MG63 (cell line): ENCODE measurements at regions not wholly inside any gene's neighbourhood (a gene's known extent, or its start where the extent isn't known, plus 50 kb on each side); places are given as distances from the start of the nearest gene placed in this dataset.
A peak's percentile ranks its signal among the peaks of the same experiment; 100 is the strongest.

Source experiments
- DNase-seq: peaks from one replicate; pipeline ENCODE4 v3.0.0-alpha.2; 2020
- H3K27me3 ChIP-seq: fragments of 250-450 bp; sonication (Bioruptor Pico); 2 replicates; pipeline ENCODE4 v1.5.1; 2020; ENCODE audit warnings: mild to moderate bottlenecking, moderate library complexity
- H3K36me3 ChIP-seq: fragments of 250-450 bp; sonication (Bioruptor Pico); 2 replicates; pipeline ENCODE4 v1.5.1; 2020; ENCODE audit warnings: mild to moderate bottlenecking, moderate library complexity
- H3K4me3 ChIP-seq: fragments of 250-450 bp; sonication (Bioruptor Pico); 2 replicates; pipeline ENCODE4 v1.5.1; 2020; ENCODE audit warnings: mild to moderate bottlenecking, moderate library complexity
- H3K9me3 ChIP-seq: fragments of 250-450 bp; sonication (Bioruptor Pico); 2 replicates; pipeline ENCODE4 v1.5.1; 2020; ENCODE audit warnings: mild to moderate bottlenecking, moderate library complexity

- no peaks in the 10 kb centered on the region for H3K9me3 ChIP-seq
- no peaks in the 10 kb centered on the region for H3K27me3 ChIP-seq
- H3K36me3 ChIP-seq: no peaks in the 10 kb centered on the region
- H3K4me3 ChIP-seq: no peak overlapping the region
- no peak for DNase-seq
Observed at GRCh38 chr1:196105901-196106300, 502.3 kb downstream of the KCNT2 start.

- Histone ChIP-seq H3K4me3 (no peak overlapping the region), H3K36me3 (no peaks in the 10 kb centered on the region), H3K27me3 (no peaks in the 10 kb centered on the region), H3K9me3 (no peaks in the 10 kb centered on the region)
- DNase-seq: no peak
Observed at GRCh38 chr1:196102826-196103225, 505.4 kb downstream of the KCNT2 start.

GRCh38 chr1:196098000-196098399, 510.2 kb downstream of the KCNT2 start:
- H3K27me3 ChIP-seq: no peaks in the 10 kb centered on the region

GRCh38 chr1:196094821-196095220, 513.4 kb downstream of the KCNT2 start:
- no peak for DNase-seq

More at GRCh38 chr1:196098000-196098399, 510.2 kb downstream of the KCNT2 start:
- Histone ChIP-seq H3K36me3 (no peaks in the 10 kb centered on the region), H3K9me3 (no peaks in the 10 kb centered on the region), H3K4me3 (no peak overlapping the region)
- no peak for DNase-seq

GRCh38 chr1:196091397-196092135, 516.7 kb downstream of the KCNT2 start:
- no peaks in the 10 kb centered on the region for H3K27me3 ChIP-seq
- H3K36me3 ChIP-seq: no peaks in the 10 kb centered on the region
- H3K4me3 ChIP-seq: no peak overlapping the region
- H3K9me3 ChIP-seq: no peaks in the 10 kb centered on the region
- no peak for DNase-seq

More at GRCh38 chr1:196094821-196095220, 513.4 kb downstream of the KCNT2 start:
- Histone ChIP-seq H3K4me3 (no peak overlapping the region), H3K9me3 (no peaks in the 10 kb centered on the region), H3K36me3 (no peaks in the 10 kb centered on the region), H3K27me3 (no peaks in the 10 kb centered on the region)

GRCh38 chr1:196090226-196090625, 518.0 kb downstream of the KCNT2 start:
- DNase-seq: no peak
- H3K9me3 ChIP-seq: no peaks in the 10 kb centered on the region
- no peaks in the 10 kb centered on the region for H3K27me3 ChIP-seq
- H3K4me3 ChIP-seq: no peak overlapping the region
- H3K36me3 ChIP-seq: no peaks in the 10 kb centered on the region

GRCh38 chr1:196088541-196088940, 519.7 kb downstream of the KCNT2 start:
- no peaks in the 10 kb centered on the region for H3K27me3 ChIP-seq
- no peaks in the 10 kb centered on the region for H3K9me3 ChIP-seq
- no peaks in the 10 kb centered on the region for H3K36me3 ChIP-seq
- H3K4me3 ChIP-seq: no peak overlapping the region
- DNase-seq: no peak

GRCh38 chr1:196078691-196079090, 529.5 kb downstream of the KCNT2 start:
- no peaks in the 10 kb centered on the region for H3K36me3 ChIP-seq
- H3K9me3 ChIP-seq: no peaks in the 10 kb centered on the region
- no peak overlapping the region for H3K4me3 ChIP-seq
- H3K27me3 ChIP-seq: no peaks in the 10 kb centered on the region
- no peak for DNase-seq

- DNase-seq: no peak
- Histone ChIP-seq H3K27me3 (no peaks in the 10 kb centered on the region), H3K9me3 (no peaks in the 10 kb centered on the region), H3K36me3 (no peaks in the 10 kb centered on the region), H3K4me3 (no peak overlapping the region)
Observed at GRCh38 chr1:196075621-196076020, 532.6 kb downstream of the KCNT2 start.

- Histone ChIP-seq H3K36me3 (no peaks in the 10 kb centered on the region), H3K27me3 (no peaks in the 10 kb centered on the region), H3K4me3 (no peak overlapping the region), H3K9me3 (no peaks in the 10 kb centered on the region)
- no peak for DNase-seq
Observed at GRCh38 chr1:196074182-196074581, 534.1 kb downstream of the KCNT2 start.

GRCh38 chr1:196071447-196071846, 536.8 kb downstream of the KCNT2 start:
- no peaks in the 10 kb centered on the region for H3K9me3 ChIP-seq
- no peak overlapping the region for H3K4me3 ChIP-seq
- H3K27me3 ChIP-seq: no peaks in the 10 kb centered on the region
- DNase-seq: no peak
- no peaks in the 10 kb centered on the region for H3K36me3 ChIP-seq

GRCh38 chr1:196070940-196071339, 537.3 kb downstream of the KCNT2 start:
- Histone ChIP-seq H3K27me3 (no peaks in the 10 kb centered on the region), H3K9me3 (no peaks in the 10 kb centered on the region), H3K4me3 (no peak overlapping the region), H3K36me3 (no peaks in the 10 kb centered on the region)
- no peak for DNase-seq

- H3K36me3 ChIP-seq: no peaks in the 10 kb centered on the region
- no peaks in the 10 kb centered on the region for H3K27me3 ChIP-seq
- H3K9me3 ChIP-seq: no peaks in the 10 kb centered on the region
- no peak for DNase-seq
- no peak overlapping the region for H3K4me3 ChIP-seq
Observed at GRCh38 chr1:196063952-196064351, 544.3 kb downstream of the KCNT2 start.

GRCh38 chr1:196063294-196063693, 544.9 kb downstream of the KCNT2 start:
- no peak for DNase-seq
- no peaks in the 10 kb centered on the region for H3K27me3 ChIP-seq
- H3K36me3 ChIP-seq: no peaks in the 10 kb centered on the region
- no peaks in the 10 kb centered on the region for H3K9me3 ChIP-seq
- H3K4me3 ChIP-seq: no peak overlapping the region

GRCh38 chr1:196060539-196060938, 547.7 kb downstream of the KCNT2 start:
- no peak for DNase-seq
- no peaks in the 10 kb centered on the region for H3K9me3 ChIP-seq
- H3K36me3 ChIP-seq: no peaks in the 10 kb centered on the region
- no peak overlapping the region for H3K4me3 ChIP-seq
- no peaks in the 10 kb centered on the region for H3K27me3 ChIP-seq

GRCh38 chr1:196059210-196059609, 549.0 kb downstream of the KCNT2 start:
- no peak for DNase-seq
- H3K27me3 ChIP-seq: no peaks in the 10 kb centered on the region
- no peaks in the 10 kb centered on the region for H3K9me3 ChIP-seq
- no peak overlapping the region for H3K4me3 ChIP-seq
- H3K36me3 ChIP-seq: no peaks in the 10 kb centered on the region

- no peaks in the 10 kb centered on the region for H3K36me3 ChIP-seq
- H3K4me3 ChIP-seq: no peak overlapping the region
- DNase-seq: peak; percentile 6
- H3K27me3 ChIP-seq: no peaks in the 10 kb centered on the region
- H3K9me3 ChIP-seq: no peaks in the 10 kb centered on the region
Observed at GRCh38 chr1:196056966-196057365, 551.3 kb downstream of the KCNT2 start.

GRCh38 chr1:196049407-196049806, 558.8 kb downstream of the KCNT2 start:
- Histone ChIP-seq H3K36me3 (no peaks in the 10 kb centered on the region), H3K9me3 (no peaks in the 10 kb centered on the region), H3K4me3 (no peak overlapping the region), H3K27me3 (peaks cover 2% of the 10 kb centered on the region; the same call in 1 of the 2 replicates)
- DNase-seq: no peak
